Skeletal muscle tissue (tissue), 3 donors: ENCODE measurements at regions not wholly inside any gene's neighbourhood (a gene's known extent, or its start where the extent isn't known, plus 50 kb on each side); places are given as distances from the start of the nearest gene placed in this dataset.

ENCODE experiments used
- H3K27ac ChIP-seq: one replicate; pipeline ENCODE4 v1.7.0; 2013; ENCODE audit warnings: mild to moderate bottlenecking, low read depth, low read length, inconsistent platforms
- H3K27me3 ChIP-seq, 3 donors: one replicate each; pipeline ENCODE4 v1.7.0; 2013; ENCODE audit warnings: low read length in 3 of 3; ENCODE audit not compliant: control insufficient read depth in 3 of 3, insufficient read depth in 3 of 3
- H3K36me3 ChIP-seq, 3 donors: one replicate each; pipeline ENCODE4 v1.7.0; 2013; ENCODE audit warnings: low read length in 3 of 3; ENCODE audit not compliant: control insufficient read depth in 3 of 3, insufficient read depth in 3 of 3
- H3K4me1 ChIP-seq, 3 donors: one replicate each; pipeline ENCODE4 v1.7.0; 2013; ENCODE audit warnings: low read length in 3 of 3, mild to moderate bottlenecking in 3 of 3; ENCODE audit not compliant: control insufficient read depth in 3 of 3, insufficient read depth in 3 of 3
- H3K4me3 ChIP-seq, 3 donors: one replicate each; pipeline ENCODE4 v1.7.0; 2013; ENCODE audit warnings: low read length in 3 of 3
- H3K9ac ChIP-seq, 3 donors: one replicate each; pipeline ENCODE4 v1.7.0; 2013; ENCODE audit warnings: low read length in 3 of 3, mild to moderate bottlenecking in 3 of 3, moderate library complexity in 2 of 3, low read depth in 1 of 3
- H3K9me3 ChIP-seq, 3 donors: one replicate each; pipeline ENCODE4 v1.7.0; 2013; ENCODE audit warnings: low read length in 3 of 3; ENCODE audit not compliant: control insufficient read depth in 3 of 3
- donor health status: Osteomylitis.

DNA sequence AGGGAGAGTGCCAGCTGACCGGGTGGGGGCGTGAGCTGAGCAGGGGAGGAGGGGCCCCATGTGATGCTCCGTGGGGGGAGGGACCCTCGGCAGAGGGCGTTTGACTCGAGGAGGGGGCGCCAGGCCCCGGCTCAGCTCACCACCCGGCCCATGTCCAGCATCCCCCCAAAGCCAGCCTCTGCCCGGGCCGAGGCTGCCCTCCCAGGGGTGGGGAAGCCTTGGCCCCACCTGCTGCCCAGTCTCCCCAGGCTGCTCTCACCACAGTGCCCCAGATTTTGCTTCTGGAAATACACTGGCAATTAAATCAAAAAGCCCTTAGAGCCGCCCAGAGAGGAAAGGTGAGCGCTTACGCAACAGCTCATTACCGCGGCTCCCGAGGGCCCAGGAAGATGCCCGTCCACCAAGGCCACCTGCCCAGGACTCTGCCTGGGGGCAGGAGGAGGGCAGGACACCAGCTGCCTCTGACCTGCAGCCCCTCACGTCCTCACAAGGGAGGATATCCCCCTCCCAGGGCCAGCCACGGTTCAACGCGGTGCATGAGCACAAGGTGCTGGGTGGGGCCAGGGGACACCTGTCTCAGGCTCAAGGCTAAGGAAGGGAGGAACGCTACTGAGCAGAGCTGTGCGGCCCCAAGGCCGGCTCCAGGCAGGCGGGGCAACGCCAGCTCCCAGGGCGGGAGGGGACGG is 70.0 kb upstream of the INPP5A start:
- no peak overlapping the region for H3K27ac ChIP-seq
- H3K4me1 ChIP-seq: peaks cover 20 to 45% (median 45%) of the 10 kb centered on the region in 3 donors
- no peak overlapping the region for H3K4me3 ChIP-seq
- no peaks in the 10 kb centered on the region for H3K27me3 ChIP-seq
- H3K36me3 ChIP-seq: no peaks in the 10 kb centered on the region
- no peak overlapping the region for H3K9ac ChIP-seq
- no peaks in the 10 kb centered on the region for H3K9me3 ChIP-seq

DNA sequence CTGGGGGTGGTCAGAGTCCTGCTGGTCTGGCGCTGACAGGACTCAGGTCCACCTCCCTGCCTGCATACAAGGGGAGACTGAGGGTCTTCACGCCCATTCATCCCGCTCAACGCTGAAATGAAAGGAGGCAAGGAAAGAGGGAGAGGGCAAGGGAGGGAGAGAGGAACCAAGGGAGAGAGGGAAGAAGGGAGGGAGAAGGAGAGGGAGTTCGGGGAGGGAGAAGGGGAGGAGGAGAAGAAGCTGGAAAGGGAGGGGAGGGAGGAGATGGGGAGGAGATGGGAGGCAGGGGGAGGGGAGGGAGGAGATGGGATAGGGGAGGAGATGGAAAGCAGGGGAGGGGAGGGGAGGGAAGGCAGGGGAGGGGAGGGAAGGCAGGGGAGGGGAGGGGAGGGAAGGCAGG is 69.4 kb upstream of the INPP5A start:
- no peaks in the 10 kb centered on the region for H3K36me3 ChIP-seq
- H3K9ac ChIP-seq: no peak overlapping the region
- peaks cover 18 to 41% (median 40%) of the 10 kb centered on the region in 3 donors for H3K4me1 ChIP-seq
- H3K27me3 ChIP-seq: no peaks in the 10 kb centered on the region
- no peak overlapping the region for H3K4me3 ChIP-seq
- no peak overlapping the region for H3K27ac ChIP-seq
- H3K9me3 ChIP-seq: no peaks in the 10 kb centered on the region

DNA sequence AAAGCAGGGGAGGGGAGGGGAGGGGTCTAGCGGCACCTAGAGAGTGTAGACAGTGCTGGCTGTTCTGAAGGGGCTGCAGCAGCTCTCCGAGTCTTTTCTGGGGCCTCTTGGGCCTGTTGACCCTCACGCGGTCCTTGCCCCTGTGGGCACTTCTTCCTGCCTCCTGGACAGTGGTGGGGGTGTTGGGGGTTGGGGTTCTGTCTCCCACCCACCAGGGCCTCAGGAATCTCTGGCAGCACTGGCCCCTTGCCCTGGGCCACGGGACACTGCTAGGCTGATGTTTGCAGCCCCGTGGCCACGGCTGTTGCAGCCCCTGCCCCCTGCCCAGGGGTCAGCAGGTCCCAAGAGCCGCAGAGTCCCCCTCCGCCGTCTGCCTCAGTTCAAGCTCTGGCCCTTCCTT is 68.9 kb upstream of the INPP5A start:
- no peaks in the 10 kb centered on the region for H3K9me3 ChIP-seq
- no peak overlapping the region for H3K9ac ChIP-seq
- no peaks in the 10 kb centered on the region for H3K27me3 ChIP-seq
- H3K36me3 ChIP-seq: no peaks in the 10 kb centered on the region
- no peak overlapping the region for H3K27ac ChIP-seq
- no peak overlapping the region for H3K4me3 ChIP-seq
- H3K4me1 ChIP-seq: peaks cover 14 to 37% (median 36%) of the 10 kb centered on the region in 3 donors

DNA sequence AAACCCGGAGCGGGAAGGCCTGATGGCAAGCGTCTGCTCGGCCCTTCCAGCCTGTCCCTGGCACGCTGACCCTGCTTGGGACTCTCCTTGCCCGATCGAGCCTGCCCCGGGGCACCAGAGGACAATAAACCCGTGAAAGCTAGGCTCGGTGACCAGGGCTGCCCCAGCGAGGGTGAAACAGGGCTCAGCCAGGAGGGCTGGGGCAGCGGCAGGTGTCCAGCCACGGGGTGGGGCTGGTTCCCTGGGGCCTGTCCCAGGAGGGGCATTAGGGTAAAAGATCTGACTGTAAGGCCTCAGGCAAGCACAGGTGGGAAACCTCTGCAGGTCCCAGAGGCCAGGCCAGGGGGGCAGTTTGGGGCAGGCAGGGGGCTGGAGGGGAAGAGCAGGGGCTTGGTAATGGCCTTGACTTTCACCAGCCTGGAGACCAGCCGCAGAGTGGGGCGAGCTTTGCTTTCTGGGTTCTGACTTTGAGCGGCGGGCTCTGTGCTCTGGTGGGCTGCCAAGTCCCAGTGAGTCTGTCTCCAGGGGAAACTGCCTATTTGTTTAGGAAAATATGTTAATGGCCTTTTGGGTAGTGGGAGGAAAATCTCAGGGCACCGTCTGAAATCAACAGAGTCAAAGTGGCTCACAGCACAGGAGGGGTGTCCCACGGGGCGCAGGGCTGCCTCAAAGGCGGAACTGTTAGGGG is 68.2 kb upstream of the INPP5A start:
- no peak overlapping the region for H3K27ac ChIP-seq
- no peaks in the 10 kb centered on the region for H3K36me3 ChIP-seq
- no peaks in the 10 kb centered on the region for H3K27me3 ChIP-seq
- no peak overlapping the region for H3K4me3 ChIP-seq
- H3K9ac ChIP-seq: peak overlapping the region in 2 of 3 donors; percentile 45
- H3K4me1 ChIP-seq: peaks cover 7 to 30% (median 29%) of the 10 kb centered on the region in 3 donors
- H3K9me3 ChIP-seq: no peaks in the 10 kb centered on the region

DNA sequence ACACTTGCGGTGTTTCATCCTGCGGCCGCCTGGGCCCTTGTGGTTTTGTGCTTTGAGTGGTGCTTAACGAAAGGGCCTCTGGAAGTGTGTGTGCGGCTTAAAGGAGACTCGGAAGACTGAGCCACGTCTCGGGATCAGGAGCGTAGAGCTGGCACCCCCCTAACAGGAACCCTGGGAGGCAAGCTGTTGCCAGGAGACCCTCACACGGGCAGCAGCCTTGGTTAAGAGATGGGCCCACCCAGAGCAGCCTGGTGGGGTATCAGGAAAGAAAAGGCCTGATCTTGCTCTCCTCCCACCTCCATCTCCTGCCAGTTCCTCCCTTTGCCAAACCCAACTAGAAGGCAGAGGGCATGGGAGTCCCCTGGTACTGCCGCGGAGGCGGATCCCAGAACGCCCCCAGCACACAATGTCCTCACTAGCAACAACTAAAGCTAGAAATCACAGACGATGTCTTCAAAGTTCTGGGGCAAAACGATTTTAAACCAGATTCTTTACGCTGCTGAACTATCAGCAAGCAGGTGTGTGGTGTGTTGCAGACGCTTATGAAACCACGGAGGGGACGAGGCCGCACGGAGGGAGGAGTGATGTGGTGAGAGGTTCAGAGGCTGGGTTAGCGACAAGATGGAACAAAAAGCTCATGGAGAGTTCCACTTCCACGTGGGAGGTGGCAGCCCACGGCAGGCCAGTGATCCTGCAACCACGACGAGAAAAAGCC is 67.0 kb upstream of the INPP5A start:
- Histone ChIP-seq H3K4me3 (no peak overlapping the region), H3K27me3 (no peaks in the 10 kb centered on the region), H3K27ac (no peak overlapping the region), H3K36me3 (no peaks in the 10 kb centered on the region), H3K9ac (no peak overlapping the region), H3K9me3 (no peaks in the 10 kb centered on the region), H3K4me1 (peaks cover 0 to 18% (median 17%) of the 10 kb centered on the region in 3 donors)

DNA sequence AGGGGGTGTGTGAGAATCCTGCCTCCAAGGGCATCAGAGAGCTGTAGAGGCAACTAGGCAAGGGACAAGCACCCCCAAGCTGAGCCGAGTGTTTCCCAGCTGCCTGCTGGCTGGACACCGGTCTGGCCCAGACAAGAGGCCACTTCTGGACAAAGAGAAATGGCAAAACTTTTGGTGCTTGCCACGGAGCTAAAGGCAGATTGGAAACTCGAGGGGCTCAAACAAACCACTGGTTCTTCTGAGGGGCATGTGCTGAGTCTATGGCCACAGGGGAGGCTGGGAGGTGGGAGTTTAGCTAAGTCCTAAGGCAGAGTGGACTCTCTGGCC is 66.5 kb upstream of the INPP5A start:
- Histone ChIP-seq H3K27me3 (peaks cover 0 to 1% (median 0%) of the 10 kb centered on the region in 3 donors), H3K4me1 (peaks cover 0 to 14% (median 12%) of the 10 kb centered on the region in 3 donors), H3K4me3 (no peak overlapping the region), H3K9ac (no peak overlapping the region), H3K27ac (no peak overlapping the region), H3K36me3 (no peaks in the 10 kb centered on the region), H3K9me3 (no peaks in the 10 kb centered on the region)

DNA sequence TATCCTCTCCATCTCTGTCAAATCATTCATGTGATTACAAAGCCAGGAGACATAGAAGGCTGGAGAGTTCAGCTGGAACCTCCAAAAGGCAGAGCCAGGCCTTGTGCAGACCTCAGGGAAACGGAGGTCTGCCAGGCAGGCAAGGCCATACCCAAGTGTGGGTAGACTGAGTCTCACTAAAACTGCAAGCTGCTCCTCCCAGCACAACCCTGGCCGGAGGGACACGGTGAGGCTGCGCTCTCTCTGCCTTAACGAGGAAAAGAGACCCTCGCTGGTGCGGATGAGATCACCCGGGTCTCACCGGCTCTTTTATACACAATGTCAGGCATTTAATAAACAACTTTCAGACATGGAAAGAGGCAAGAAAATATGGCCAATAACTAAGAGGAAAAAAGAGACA is 66.1 kb upstream of the INPP5A start:
- H3K4me3 ChIP-seq: no peak overlapping the region
- peaks cover 0 to 12% (median 10%) of the 10 kb centered on the region in 3 donors for H3K4me1 ChIP-seq
- H3K9ac ChIP-seq: no peak overlapping the region
- H3K9me3 ChIP-seq: no peaks in the 10 kb centered on the region
- peaks cover 0 to 4% (median 0%) of the 10 kb centered on the region in 3 donors for H3K27me3 ChIP-seq
- H3K36me3 ChIP-seq: no peaks in the 10 kb centered on the region
- no peak overlapping the region for H3K27ac ChIP-seq

DNA sequence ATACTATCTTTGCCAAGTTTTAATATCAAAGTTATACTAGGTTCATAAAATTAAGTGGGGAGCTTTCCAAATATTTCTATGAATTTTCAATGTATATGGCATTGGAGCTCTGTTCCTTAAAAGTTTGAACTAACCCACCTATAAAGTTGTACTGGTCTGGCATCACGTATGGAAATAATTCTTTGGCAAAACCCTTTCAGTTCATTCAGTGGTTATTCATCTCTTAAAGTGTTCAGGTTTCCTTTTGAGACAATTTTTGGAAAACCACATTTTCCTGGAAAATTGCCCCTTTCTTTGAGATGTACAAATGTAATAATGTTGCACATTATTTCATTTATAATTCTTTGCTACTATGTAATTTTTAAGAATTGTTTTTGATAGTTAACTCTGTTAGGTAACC is 62.5 kb upstream of the INPP5A start:
- H3K27me3 ChIP-seq: peaks cover 0 to 28% (median 18%) of the 10 kb centered on the region in 3 donors

DNA sequence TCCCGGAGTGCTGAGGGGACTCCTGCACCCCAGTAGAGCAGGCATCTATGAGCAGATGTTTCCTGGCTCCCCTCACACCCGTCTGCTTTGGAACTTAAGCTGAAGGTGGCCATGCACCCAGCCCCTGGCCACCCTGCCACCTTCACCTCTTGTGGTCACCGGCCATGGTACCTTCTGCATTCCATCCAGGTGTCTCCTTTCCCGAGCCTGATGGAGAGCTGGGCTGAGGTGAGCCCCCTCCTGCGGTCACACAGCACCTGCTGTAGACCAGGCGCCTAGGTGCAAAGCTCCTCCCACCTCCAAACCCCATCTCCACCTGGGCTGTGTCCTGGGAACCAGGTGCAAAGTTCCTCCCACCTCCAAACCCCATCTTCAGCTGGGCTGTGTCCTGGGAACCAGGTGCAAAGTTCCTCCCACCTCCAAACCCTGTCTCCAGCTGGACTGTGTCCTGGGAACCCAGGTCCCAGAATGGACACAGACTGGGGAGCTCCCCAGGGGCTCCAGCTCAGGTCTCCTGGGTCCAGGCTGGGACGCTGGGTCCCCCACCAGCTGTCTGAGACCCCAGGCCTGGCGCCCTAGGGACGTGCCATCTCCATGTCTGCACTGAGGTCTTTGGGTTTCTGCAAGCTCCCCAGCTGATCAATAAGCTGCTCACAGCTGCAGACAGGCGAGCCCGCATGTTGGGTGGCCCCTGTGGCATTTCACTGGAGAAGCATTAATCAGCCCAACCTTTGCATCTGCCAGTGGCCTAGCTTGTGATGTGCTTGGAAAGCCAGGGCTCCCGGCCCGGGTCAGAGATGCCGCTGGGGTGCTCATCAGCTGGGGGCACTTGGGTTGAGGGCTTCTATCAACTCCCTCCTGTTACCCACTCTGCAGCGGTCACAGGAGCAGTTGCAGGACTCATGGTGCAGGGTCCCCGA is 61.2 kb upstream of the INPP5A start:
- Histone ChIP-seq H3K36me3 (no peaks in the 10 kb centered on the region), H3K4me3 (no peak overlapping the region), H3K27ac (no peak overlapping the region), H3K4me1 (peaks cover 8 to 20% (median 17%) of the 10 kb centered on the region in 3 donors), H3K27me3 (peaks cover 0 to 28% (median 18%) of the 10 kb centered on the region in 3 donors), H3K9me3 (no peaks in the 10 kb centered on the region), H3K9ac (no peak overlapping the region)

More for the DNA sequence above, 62.5 kb upstream of the INPP5A start:
- Histone ChIP-seq H3K4me3 (no peak overlapping the region), H3K36me3 (no peaks in the 10 kb centered on the region), H3K9ac (no peak overlapping the region), H3K4me1 (peaks cover 6 to 15% (median 12%) of the 10 kb centered on the region in 3 donors), H3K9me3 (no peaks in the 10 kb centered on the region), H3K27ac (no peak overlapping the region)
